ENCODE measurements at regions not wholly inside any gene's neighbourhood (a gene's known extent, or its start where the extent isn't known, plus 50 kb on each side); places are given as distances from the start of the nearest gene placed in this dataset.

- DNase-seq: no peak
Observed at GRCh38 chr15:39298271-39298962, 282.5 kb upstream of the THBS1 start.

GRCh38 chr15:39299486-39300267, 281.2 kb upstream of the THBS1 start:
- DNase-seq: no peak

GRCh38 chr15:39300451-39301153, 280.3 kb upstream of the THBS1 start:
- DNase-seq: no peak

- no peak for DNase-seq
Observed at GRCh38 chr15:39301589-39301999, 279.3 kb upstream of the THBS1 start.

- no peak for DNase-seq
Observed at GRCh38 chr15:39302936-39303335, 277.9 kb upstream of the THBS1 start.

GRCh38 chr15:39304201-39304841, 276.6 kb upstream of the THBS1 start:
- no peak for DNase-seq

GRCh38 chr15:39304931-39305728, 275.7 kb upstream of the THBS1 start:
- peak; percentile 12 for DNase-seq

GRCh38 chr15:39310633-39311032, 270.2 kb upstream of the THBS1 start:
- no peak for DNase-seq

- no peak for DNase-seq
Observed at GRCh38 chr15:39312984-39313383, 267.9 kb upstream of the THBS1 start.

GRCh38 chr15:39313467-39313866, 267.4 kb upstream of the THBS1 start:
- DNase-seq: no peak

GRCh38 chr15:39313881-39314280, 267.0 kb upstream of the THBS1 start:
- DNase-seq: no peak

GRCh38 chr15:39315206-39315850, 265.6 kb upstream of the THBS1 start:
- peak; percentile 41 for DNase-seq

- no peak for DNase-seq
Observed at GRCh38 chr15:39317225-39317624, 263.7 kb upstream of the THBS1 start.

- DNase-seq: no peak
Observed at GRCh38 chr15:39318231-39318630, 262.6 kb upstream of the THBS1 start.

GRCh38 chr15:39320355-39320754, 260.5 kb upstream of the THBS1 start:
- no peak for DNase-seq

- DNase-seq: no peak
Observed at GRCh38 chr15:39320886-39321285, 260.0 kb upstream of the THBS1 start.

GRCh38 chr15:39321977-39322376, 258.9 kb upstream of the THBS1 start:
- DNase-seq: no peak

- DNase-seq: no peak
Observed at GRCh38 chr15:39323157-39323556, 257.7 kb upstream of the THBS1 start.

- DNase-seq: no peak
Observed at GRCh38 chr15:39323706-39324105, 257.2 kb upstream of the THBS1 start.

GRCh38 chr15:39326306-39326975, 254.4 kb upstream of the THBS1 start:
- DNase-seq: peak; percentile 45

GRCh38 chr15:39327005-39327730, 253.7 kb upstream of the THBS1 start:
- DNase-seq: no peak

Data from NCI-H2171 treated with DMSO at 0.1 percent for 48 hours (cell line).